Activated naive CD8-positive, alpha-beta T cell treated with anti-CD3 and anti-CD28 coated beads for 36 hours (primary cell): ENCODE measurements at regions not wholly inside any gene's neighbourhood (a gene's known extent, or its start where the extent isn't known, plus 50 kb on each side); places are given as distances from the start of the nearest gene placed in this dataset.

Experiments used
- DNase-seq: peaks from one replicate; pipeline ENCODE4 v3.0.0; 2021
- H3K27ac Mint-ChIP-seq: one replicate; pipeline ENCODE4 v1.8.0; 2022; ENCODE audit warnings: mild to moderate bottlenecking, moderate library complexity, mixed read lengths
- H3K27me3 Mint-ChIP-seq: one replicate; pipeline ENCODE4 v1.8.0; 2022; ENCODE audit warnings: mild to moderate bottlenecking, mixed read lengths
- H3K36me3 Mint-ChIP-seq: one replicate; pipeline ENCODE4 v1.8.0; 2021; ENCODE audit warnings: mild to moderate bottlenecking, mixed read lengths
- H3K4me1 Mint-ChIP-seq: one replicate; pipeline ENCODE4 v1.8.0; 2021; ENCODE audit warnings: mixed read lengths
- H3K4me3 Mint-ChIP-seq: one replicate; pipeline ENCODE4 v1.8.0; 2022; ENCODE audit warnings: mild to moderate bottlenecking, moderate library complexity, mixed read lengths
- H3K9me3 Mint-ChIP-seq: one replicate; pipeline ENCODE4 v1.8.0; 2022; ENCODE audit warnings: mixed read lengths

DNA sequence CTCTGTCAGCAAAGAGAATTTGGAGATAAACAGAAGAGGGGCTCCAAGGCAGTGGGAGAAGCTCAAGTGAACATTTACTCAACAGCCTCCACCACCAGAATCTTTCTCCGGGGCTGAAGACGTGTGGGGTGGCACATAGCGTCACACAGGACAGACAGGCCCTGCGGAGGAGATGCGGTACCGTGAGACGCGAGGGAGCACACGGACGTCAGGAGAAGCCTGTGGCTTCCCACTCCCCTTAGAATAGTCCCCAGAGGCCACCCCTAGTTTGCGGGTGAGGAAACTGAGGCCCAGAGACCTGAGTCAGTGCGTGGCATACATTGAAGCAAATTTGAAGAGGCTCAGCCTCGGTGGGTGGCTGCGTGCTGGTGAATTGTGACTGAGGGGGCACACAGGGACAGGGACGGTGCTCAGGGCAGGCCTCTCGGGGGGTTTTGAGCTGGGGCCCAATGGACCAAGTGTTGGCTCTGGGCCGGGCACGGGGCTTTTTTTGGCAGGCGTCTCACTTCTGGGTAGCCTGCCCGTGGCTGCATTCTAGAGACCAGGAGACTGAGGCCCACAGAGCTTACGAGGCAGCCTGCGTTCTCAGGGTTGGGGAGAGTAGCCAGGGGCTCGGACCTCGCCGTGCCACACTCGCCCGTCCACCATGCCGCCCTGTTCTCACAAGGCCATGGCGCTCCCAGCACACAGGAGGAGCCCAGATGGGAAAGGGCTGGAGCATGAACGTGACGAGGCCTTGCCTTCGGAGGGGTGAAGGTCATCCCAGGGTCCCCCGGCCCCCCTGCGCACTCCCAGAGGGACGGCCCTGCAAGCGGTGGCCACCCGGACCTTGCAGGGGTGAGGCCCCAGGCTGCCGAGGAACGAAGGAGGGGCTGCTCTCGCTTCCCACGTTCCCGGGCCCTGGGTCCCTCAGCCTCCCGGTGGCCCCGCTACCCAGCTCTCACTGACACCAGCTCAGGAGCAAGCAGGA, 220.6 kb downstream of the C9orf50 start:
- H3K4me3 Mint-ChIP-seq: no peak overlapping the region
- no peak for DNase-seq
- no peaks in the 10 kb centered on the region for H3K4me1 Mint-ChIP-seq
- no peak overlapping the region for H3K27ac Mint-ChIP-seq
- no peaks in the 10 kb centered on the region for H3K9me3 Mint-ChIP-seq
- no peaks in the 10 kb centered on the region for H3K36me3 Mint-ChIP-seq
- H3K27me3 Mint-ChIP-seq: no peaks in the 10 kb centered on the region

DNA sequence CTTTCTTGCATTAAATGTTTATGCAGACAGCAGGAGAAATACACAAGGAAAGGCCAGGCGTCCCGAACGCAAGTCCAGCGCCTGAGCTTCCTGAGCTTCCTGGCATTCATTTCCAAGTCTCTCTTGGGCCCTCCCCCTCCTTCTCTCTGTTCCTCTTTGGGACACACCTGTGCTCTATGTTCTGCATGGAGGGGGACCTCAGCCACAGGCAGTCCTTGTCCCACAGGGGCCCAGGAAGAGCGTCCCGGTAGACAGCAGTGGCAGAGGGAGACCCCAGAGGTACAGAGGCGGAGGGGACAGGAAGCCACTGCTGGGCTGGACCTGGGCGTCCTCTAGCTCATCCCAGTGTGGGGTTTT, 221.3 kb downstream of the C9orf50 start:
- H3K9me3 Mint-ChIP-seq: no peaks in the 10 kb centered on the region
- DNase-seq: no peak
- H3K4me3 Mint-ChIP-seq: no peak overlapping the region
- no peaks in the 10 kb centered on the region for H3K4me1 Mint-ChIP-seq
- H3K27ac Mint-ChIP-seq: no peak overlapping the region
- H3K36me3 Mint-ChIP-seq: no peaks in the 10 kb centered on the region
- no peaks in the 10 kb centered on the region for H3K27me3 Mint-ChIP-seq

GRCh38 chr9:129398961-129399633, 221.0 kb upstream of the IER5L start:
- no peak overlapping the region for H3K27ac Mint-ChIP-seq
- H3K36me3 Mint-ChIP-seq: no peaks in the 10 kb centered on the region
- no peak overlapping the region for H3K4me3 Mint-ChIP-seq
- DNase-seq: no peak
- H3K9me3 Mint-ChIP-seq: no peaks in the 10 kb centered on the region
- no peaks in the 10 kb centered on the region for H3K4me1 Mint-ChIP-seq
- no peaks in the 10 kb centered on the region for H3K27me3 Mint-ChIP-seq

GRCh38 chr9:129398101-129398960, 220.3 kb upstream of the IER5L start:
- Mint-ChIP-seq H3K36me3 (no peaks in the 10 kb centered on the region), H3K9me3 (no peaks in the 10 kb centered on the region), H3K27me3 (no peaks in the 10 kb centered on the region), H3K4me1 (no peaks in the 10 kb centered on the region), H3K27ac (no peak overlapping the region), H3K4me3 (no peak overlapping the region)
- DNase-seq: no peak

DNA sequence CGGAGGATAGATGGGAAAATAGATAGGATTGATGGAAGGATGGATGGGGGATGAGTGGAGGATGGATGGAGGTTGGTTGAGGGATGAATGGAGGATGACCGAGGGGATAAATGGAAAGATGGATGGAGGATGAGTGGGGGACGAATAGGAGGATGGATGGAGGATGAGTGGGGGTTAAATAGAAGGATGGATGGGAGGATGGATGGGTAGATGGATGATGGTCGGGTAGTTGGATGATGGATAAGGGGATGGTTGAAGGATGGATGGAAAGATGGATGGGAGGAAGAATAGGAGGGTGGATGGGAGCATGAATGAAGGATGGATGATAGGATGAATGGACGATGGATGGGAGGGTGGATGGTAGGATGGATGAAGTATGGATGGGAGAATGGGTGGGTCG, 219.3 kb upstream of the IER5L start:
- no peaks in the 10 kb centered on the region for H3K4me1 Mint-ChIP-seq
- H3K9me3 Mint-ChIP-seq: no peaks in the 10 kb centered on the region
- no peak for DNase-seq

GRCh38 chr9:129396365-129396708, 218.3 kb upstream of the IER5L start:
- no peaks in the 10 kb centered on the region for H3K36me3 Mint-ChIP-seq
- H3K9me3 Mint-ChIP-seq: no peaks in the 10 kb centered on the region
- no peaks in the 10 kb centered on the region for H3K27me3 Mint-ChIP-seq
- no peak overlapping the region for H3K4me3 Mint-ChIP-seq
- H3K4me1 Mint-ChIP-seq: no peaks in the 10 kb centered on the region
- DNase-seq: no peak
- H3K27ac Mint-ChIP-seq: no peak overlapping the region

More for the DNA sequence above, 219.3 kb upstream of the IER5L start:
- H3K27me3 Mint-ChIP-seq: no peaks in the 10 kb centered on the region
- no peaks in the 10 kb centered on the region for H3K36me3 Mint-ChIP-seq
- H3K4me3 Mint-ChIP-seq: no peak overlapping the region
- no peak overlapping the region for H3K27ac Mint-ChIP-seq

GRCh38 chr9:129395633-129396364, 217.7 kb upstream of the IER5L start:
- H3K4me3 Mint-ChIP-seq: no peak overlapping the region
- DNase-seq: no peak
- no peaks in the 10 kb centered on the region for H3K36me3 Mint-ChIP-seq
- H3K4me1 Mint-ChIP-seq: no peaks in the 10 kb centered on the region
- H3K9me3 Mint-ChIP-seq: no peaks in the 10 kb centered on the region
- H3K27ac Mint-ChIP-seq: no peak overlapping the region
- H3K27me3 Mint-ChIP-seq: no peaks in the 10 kb centered on the region

- Mint-ChIP-seq H3K27me3 (no peaks in the 10 kb centered on the region), H3K36me3 (no peaks in the 10 kb centered on the region), H3K4me3 (no peak overlapping the region), H3K4me1 (no peaks in the 10 kb centered on the region), H3K9me3 (no peaks in the 10 kb centered on the region), H3K27ac (no peak overlapping the region)
- no peak for DNase-seq
These were observed 216.8 kb upstream of the IER5L start for GRCh38 chr9:129394886-129395279.

- Mint-ChIP-seq H3K4me1 (no peaks in the 10 kb centered on the region), H3K27ac (no peak overlapping the region), H3K4me3 (no peak overlapping the region), H3K36me3 (no peaks in the 10 kb centered on the region), H3K9me3 (no peaks in the 10 kb centered on the region), H3K27me3 (no peaks in the 10 kb centered on the region)
- DNase-seq: no peak
These were observed 216.2 kb upstream of the IER5L start for GRCh38 chr9:129394061-129394885.

- H3K4me3 Mint-ChIP-seq: no peak overlapping the region
- DNase-seq: no peak
- H3K4me1 Mint-ChIP-seq: peaks cover 2% of the 10 kb centered on the region
- H3K36me3 Mint-ChIP-seq: no peaks in the 10 kb centered on the region
- no peaks in the 10 kb centered on the region for H3K9me3 Mint-ChIP-seq
- H3K27me3 Mint-ChIP-seq: no peaks in the 10 kb centered on the region
- no peak overlapping the region for H3K27ac Mint-ChIP-seq
These were observed 215.0 kb upstream of the IER5L start for GRCh38 chr9:129393064-129393463.

DNA sequence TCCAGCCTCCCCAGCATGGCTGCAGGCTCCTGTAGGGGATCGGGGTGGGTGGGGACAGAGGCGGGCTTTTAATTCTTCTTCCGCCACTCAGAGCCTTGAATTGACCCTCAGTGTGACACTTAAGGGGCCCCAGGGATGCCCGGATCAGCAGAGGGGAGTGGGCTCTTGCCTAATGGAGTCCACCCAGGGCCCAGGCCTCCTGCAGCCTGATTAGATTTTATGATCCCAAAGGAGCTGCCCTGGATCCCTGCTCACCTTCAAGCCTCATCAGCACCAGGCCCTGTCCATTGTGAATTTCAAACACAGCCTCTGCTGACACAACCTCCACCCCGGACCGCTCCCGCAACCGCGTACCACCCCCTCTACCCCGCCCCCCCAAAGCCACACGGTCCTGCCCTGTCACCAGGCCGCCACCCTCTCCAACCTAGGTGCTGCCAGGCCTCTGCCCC, 214.1 kb upstream of the IER5L start:
- Mint-ChIP-seq H3K4me1 (peaks cover 2% of the 10 kb centered on the region), H3K4me3 (no peak overlapping the region), H3K27ac (no peak overlapping the region), H3K27me3 (no peaks in the 10 kb centered on the region), H3K36me3 (no peaks in the 10 kb centered on the region), H3K9me3 (no peaks in the 10 kb centered on the region)
- no peak for DNase-seq

DNA sequence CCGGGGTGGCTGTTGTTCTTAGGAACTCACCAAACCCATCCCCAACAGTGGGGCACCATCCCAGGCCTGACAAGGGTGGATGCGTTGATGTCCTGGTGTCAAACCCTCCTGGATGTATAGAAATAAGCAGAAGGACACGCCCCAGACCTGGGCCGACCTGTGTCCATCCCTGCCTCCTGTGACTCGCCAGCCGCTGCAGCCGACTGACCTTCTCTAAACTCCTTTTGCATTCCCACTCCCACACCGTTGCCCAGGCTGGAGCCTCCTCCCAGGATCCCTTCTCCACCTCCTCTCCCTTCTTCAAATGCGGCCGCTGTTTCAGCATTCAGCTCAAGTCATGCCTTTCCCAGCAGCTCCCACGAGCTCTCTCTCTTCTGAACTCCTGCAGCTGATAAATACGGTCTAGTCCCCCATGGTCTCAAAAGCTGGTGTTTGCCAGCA, 213.2 kb upstream of the IER5L start:
- no peaks in the 10 kb centered on the region for H3K27me3 Mint-ChIP-seq
- no peaks in the 10 kb centered on the region for H3K36me3 Mint-ChIP-seq
- no peak overlapping the region for H3K4me3 Mint-ChIP-seq
- H3K27ac Mint-ChIP-seq: no peak overlapping the region
- no peaks in the 10 kb centered on the region for H3K9me3 Mint-ChIP-seq
- no peak for DNase-seq
- peaks cover 2% of the 10 kb centered on the region for H3K4me1 Mint-ChIP-seq

GRCh38 chr9:129390541-129390940, 212.5 kb upstream of the IER5L start:
- H3K4me1 Mint-ChIP-seq: peaks cover 4% of the 10 kb centered on the region
- H3K36me3 Mint-ChIP-seq: no peaks in the 10 kb centered on the region
- no peak for DNase-seq

DNA sequence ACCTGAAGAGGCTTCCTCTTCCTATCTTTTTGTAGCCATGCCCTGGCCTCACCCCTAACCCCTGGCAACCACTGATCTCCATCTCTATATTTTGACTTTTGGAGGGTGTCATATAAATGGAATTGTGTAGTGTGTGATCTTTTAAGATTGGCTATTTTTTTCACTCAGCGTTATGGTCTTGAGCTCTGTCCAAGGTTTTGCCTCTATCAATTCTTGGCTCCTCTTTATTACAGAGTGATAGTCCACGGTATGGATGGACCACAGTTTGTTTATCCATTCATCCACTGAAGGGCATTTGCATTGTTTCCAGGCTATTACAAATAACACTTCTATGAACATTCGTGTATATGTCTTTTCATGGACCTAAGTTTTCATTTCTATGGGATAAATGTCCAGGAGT, 209.8 kb upstream of the IER5L start:
- Mint-ChIP-seq H3K27me3 (no peaks in the 10 kb centered on the region), H3K36me3 (no peaks in the 10 kb centered on the region), H3K4me1 (peaks cover 16% of the 10 kb centered on the region), H3K27ac (no peak overlapping the region), H3K4me3 (no peak overlapping the region), H3K9me3 (no peaks in the 10 kb centered on the region)
- DNase-seq: no peak

More at GRCh38 chr9:129390541-129390940, 212.5 kb upstream of the IER5L start:
- no peaks in the 10 kb centered on the region for H3K9me3 Mint-ChIP-seq
- no peak overlapping the region for H3K4me3 Mint-ChIP-seq
- H3K27ac Mint-ChIP-seq: no peak overlapping the region
- H3K27me3 Mint-ChIP-seq: no peaks in the 10 kb centered on the region
